ENCODE measurements at regions not wholly inside any gene's neighbourhood (a gene's known extent, or its start where the extent isn't known, plus 50 kb on each side); places are given as distances from the start of the nearest gene placed in this dataset.

- DNase-seq (ENCODE audit: low read depth) = no peak
These were observed 180.1 kb downstream of the MACROH2A1 start for GRCh38 chr5:135218790-135219568.

DNA sequence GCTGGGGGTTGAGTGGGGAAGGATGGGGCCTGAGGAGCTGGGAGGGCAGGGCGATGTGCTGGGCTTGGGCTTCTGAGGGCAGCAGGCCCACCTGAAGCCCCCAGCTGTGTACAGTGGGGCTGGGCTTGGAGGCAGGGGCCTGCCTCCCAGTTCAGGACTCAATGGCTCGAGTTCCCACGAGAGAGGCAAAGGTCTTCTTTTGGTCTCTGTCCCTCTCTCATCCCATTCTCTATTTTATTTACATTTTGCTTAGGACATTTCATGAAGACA, 180.6 kb downstream of the MACROH2A1 start:
- no peak for DNase-seq (ENCODE audit: low read depth)

DNA sequence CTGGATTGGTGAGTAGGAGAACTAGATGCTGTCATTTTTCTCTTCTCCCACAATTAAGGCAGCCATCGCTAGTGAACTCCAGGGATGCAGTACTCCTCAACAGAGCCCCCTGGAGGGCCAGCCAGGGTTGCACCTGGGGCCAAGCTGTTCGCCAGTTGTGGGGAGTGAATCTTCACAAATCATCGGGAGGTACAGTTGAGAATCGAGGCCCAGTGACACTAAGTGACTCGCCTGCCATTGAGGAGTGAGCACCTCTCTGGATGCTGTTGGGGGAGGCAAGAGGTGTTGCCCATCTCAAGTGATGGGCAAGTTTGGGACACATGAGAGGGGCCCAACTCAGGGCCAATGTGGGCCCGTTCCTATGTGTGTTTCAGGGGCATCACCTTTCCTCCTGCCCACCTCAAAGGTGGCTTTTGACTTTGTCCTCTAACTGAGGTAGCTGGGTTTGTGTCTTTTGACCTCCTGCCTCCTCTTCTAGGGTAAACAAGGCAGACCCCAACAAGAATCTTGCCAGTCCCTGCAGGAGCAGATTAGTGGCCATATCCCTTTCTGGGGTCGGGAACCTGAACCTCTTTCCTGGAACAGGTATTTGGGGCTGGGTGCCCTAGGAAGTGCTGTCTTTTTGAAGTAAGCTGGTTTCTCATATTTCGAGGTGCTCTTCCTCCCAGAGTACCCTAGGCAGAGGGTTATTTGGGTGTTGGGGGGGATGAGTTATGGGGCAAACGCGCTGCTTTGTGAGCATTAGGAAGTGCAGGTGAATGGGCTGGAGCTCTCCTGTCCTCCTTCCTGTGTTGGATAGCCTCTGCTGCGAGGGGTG, 181.2 kb downstream of the MACROH2A1 start:
- no peak for DNase-seq (ENCODE audit: low read depth)

GRCh38 chr5:135216471-135217343, 182.3 kb downstream of the MACROH2A1 start:
- no peak for DNase-seq (ENCODE audit: low read depth)

DNA sequence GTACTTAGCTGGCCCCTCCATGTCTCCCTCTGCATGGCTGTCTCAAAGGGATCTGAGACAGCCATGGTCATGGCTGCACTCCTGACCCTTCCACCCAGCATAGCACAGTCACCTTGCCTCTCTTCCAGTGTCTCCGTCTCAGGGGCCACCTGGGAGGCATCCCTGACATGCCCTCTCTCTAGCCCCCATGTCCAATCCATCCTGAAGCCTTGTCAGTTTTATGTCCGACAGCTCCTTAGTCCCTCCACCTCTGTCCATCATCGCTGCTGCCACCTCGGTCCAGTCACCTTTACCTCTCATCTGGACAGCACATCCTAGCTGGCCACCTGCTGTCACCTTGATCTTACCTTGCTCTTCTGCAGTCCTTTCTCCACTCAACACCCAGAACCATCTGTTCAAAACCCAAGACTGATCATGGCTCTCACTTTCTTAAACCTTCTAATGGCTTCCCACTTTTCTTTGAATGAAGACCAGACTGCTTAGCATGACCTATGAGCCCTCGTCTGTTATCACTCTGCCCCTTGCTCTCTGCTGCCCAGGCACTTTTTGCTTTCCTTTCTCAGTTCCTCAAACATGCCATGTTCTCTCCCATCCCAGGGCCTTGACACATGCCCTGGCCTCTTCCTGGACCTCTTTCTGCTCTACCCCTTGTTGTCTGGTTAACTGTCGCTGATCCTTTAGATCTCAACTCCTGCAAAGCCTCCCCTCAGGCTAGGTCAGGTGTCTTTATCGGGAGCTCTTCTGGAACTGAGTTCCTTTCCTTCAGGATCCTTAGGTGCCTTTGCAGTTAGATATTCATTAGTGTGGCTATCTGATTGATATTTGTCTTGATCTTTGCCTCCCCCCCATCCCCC, 181.8 kb upstream of the PITX1 start:
- DNase-seq (ENCODE audit: low read depth) = no peak

DNA sequence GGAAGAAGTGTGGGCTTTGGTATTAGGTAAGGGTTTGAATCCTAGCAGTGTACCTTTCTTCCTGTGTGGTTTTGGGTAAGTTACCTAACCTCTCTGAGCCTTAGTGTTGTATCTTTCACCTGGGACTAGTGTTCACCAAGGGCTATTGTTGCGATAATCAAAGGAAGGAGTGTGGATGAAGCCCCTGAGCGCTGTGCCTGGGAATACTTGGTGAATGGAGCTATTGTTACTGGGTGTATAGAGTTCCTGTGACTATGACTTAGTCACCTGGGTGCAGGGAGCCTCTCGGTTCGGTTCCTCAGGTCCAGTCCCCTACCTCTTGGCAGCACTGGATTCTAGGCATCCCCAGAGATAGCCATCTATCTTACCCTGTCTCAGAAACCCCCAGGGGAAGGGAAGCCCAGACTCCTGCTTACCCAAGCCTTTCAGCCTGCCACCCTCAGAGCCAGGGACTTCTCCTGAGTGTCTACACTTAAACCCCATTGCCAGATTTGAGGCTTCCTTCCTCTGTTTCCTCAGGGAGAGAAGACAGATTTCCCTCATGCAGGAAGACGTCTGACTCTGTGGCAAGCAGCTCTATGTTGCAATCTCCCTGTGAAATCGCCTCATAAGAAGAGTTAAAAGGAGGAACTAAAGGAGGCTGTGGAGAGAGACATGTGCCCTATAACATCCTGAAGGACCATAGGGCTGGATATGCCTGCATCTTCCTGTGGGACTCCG, 181.0 kb upstream of the PITX1 start:
- DNase-seq (ENCODE audit: low read depth) = no peak

DNA sequence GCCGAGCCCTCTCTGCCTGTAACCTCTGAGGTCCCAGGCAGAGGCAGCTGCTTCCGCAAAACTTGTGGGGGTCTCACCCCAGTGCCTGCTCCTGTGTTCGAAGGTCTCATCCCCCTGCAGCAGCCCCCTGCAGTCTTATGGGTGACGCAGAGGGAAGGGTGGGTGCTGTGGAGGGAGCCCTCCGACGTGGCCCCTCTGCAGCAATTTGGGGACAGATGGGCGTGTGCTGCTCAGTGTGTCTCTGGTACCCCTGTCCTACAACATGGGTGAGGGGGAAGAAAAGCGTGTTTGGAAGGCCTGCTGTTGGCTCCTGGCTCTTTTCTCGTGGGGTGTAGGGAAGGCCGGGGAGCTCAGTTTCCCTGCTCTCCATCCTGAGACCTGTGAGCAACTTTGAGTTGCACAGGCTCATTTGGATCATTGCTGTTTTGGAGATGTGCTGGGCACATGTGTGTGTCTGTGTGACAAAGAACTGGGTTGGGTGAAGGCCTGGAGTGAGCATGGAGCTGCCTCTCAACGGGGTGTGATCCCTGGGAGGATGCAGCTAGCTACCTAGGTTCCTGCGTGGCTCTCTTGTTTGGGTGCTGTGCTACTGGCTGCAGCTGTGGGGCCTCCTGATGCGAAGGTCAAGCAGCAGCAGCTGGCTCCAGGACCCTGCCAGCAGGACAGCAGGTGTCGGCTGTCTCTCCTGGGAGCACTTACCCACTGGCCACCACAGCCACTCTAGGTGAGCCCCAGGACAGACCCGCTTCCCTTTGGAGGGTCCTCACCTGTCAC, 179.6 kb upstream of the PITX1 start:
- no peak for DNase-seq (ENCODE audit: low read depth)

DNA sequence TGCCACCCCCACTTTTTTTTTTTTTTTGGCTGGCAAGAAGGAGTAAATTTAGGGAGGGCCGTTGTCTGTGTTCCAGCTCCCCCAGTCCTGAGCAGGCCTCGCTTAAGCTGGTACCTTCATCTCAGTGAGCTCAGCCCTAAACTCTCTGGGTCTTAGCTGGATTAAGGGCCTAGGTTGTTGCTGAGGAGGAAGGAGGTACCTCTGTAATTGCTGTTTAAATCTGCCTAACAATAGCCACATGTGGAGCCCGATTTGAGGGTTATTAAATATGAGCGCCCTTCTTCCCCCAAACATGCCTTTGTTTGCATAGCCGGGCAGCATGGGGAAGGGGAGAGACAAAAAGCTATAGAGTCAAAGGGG, 179.0 kb upstream of the PITX1 start:
- DNase-seq (ENCODE audit: low read depth) = no peak

DNA sequence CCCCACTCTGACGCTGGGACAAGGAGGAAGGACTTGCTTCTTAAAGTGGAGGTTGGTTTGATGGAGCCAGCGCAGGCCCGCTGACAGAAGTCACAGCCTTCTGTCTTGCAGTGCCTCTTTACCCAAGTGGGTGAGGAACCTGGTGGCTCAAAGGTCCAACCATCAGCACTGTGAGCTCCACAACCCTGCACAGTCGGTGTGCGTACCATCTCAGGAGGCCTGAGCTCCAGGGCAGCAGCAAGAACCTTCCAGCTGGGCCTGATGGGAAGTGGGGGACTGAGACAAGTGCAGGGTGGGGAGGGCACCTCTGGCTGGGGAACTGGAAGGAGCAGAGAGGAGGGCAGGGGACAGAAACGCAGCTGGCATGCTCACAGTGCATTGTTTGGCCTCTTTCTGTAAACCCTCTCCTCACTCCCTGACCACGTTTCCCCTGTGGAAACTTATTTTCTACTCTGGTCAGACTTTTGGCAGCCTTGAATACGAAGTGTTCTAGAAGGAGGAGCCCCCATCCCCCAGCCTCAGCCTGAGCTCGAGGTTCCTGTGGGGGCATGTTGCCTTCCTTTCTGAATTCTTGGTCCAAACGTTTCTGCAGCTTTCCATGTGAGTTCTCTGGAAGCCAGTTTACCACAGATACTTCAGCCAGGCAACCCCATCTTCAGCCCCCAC, 178.5 kb upstream of the PITX1 start:
- no peak for DNase-seq (ENCODE audit: low read depth)

DNA sequence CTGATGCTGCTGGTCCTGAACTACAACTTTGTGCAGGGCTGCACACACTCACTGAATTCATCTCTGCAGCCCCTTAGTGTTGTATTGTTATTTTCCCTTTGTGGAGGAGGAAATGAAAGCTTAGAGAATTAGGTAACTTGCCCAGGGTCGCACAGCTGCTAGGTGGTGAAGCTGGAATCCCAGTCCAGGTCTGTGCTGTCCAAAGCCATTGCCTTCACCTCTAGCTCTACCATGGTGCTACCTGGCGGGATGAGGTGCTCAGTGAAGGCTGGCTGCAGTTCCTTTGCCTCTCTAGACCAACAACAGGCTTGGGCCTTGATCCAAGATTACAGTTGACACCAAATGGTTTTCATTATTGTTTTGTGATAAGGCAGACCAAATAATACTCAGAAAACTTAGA, 177.8 kb upstream of the PITX1 start:
- no peak for DNase-seq (ENCODE audit: low read depth)

DNA sequence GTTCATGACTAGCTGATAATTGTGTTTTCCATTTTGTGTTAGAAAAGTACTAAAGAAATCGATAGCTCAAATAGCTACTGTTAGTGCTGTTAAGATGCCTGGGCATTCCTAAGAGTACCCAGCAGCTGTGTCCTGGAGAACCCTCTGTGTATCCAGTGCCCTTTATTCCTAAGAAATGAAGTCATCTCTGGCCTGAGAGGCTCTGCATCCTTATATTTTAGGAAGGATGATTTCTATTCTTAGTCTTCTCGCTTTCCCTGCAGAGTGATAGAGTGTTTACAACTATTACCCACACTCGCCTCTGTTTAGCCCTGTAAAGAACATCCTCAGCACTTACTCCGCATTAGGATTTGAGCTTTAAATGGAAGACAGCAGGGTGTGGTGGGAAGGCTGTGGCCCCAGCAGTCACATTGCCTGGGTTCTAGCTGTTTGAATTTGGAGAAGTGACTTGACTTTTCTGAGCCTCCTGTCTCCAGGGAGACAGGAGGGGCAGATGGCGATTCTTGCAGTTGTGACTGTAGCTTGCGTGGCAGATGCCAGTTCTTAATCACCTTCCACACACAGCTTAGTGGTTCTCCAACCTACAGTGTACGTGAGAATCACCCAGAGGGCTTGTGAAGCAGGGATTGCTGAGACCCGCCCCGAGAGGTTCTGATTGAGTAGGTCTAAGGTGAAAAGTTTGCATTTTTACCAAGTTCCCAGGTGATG, 177.2 kb upstream of the PITX1 start:
- no peak for DNase-seq (ENCODE audit: low read depth)

- DNase-seq (ENCODE audit: low read depth) = no peak
These were observed 176.4 kb upstream of the PITX1 start for GRCh38 chr5:135210286-135211055.

- DNase-seq (ENCODE audit: low read depth) = no peak
These were observed 175.1 kb upstream of the PITX1 start for GRCh38 chr5:135208903-135209721.

DNA sequence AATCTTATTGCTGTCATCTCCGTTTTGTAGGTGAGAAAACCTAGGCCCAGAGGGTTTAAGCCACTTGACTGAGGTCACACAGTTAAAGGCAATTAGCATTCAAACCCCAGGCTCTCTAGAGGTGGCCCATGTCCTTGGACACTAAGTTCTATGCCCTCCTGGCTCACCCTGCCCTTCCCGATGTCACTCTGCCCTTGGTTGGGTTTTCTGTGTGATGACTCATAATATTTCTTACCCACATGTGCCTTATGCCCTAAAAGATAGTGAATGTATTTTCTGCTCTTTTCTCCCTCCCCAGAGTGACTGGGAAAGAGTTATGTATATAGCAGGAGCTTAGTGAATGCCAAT, 174.5 kb upstream of the PITX1 start:
- no peak for DNase-seq (ENCODE audit: low read depth)

DNA sequence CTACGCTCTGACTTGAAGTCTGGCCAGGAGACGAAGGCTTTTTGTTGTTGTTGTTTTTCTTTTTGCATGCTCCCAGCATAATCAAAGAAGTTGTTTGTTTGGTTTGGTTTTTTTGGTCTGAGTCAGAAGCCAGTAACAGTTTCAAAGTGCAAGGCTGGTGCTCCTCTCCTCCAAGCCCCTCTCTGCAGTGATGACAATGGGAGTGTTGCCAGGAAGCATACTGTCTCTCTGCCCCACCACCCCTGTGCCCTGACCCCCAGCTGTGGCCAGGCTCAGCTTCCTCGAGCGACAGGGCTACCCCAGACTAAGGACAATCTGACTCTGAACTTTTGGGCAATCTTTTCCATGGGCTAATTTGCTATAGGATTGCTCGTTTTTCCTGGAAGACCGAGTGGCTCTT, 173.8 kb upstream of the PITX1 start:
- DNase-seq (ENCODE audit: low read depth) = no peak

- DNase-seq (ENCODE audit: low read depth) = no peak
These were observed 172.8 kb upstream of the PITX1 start for GRCh38 chr5:135206862-135207261.

DNA sequence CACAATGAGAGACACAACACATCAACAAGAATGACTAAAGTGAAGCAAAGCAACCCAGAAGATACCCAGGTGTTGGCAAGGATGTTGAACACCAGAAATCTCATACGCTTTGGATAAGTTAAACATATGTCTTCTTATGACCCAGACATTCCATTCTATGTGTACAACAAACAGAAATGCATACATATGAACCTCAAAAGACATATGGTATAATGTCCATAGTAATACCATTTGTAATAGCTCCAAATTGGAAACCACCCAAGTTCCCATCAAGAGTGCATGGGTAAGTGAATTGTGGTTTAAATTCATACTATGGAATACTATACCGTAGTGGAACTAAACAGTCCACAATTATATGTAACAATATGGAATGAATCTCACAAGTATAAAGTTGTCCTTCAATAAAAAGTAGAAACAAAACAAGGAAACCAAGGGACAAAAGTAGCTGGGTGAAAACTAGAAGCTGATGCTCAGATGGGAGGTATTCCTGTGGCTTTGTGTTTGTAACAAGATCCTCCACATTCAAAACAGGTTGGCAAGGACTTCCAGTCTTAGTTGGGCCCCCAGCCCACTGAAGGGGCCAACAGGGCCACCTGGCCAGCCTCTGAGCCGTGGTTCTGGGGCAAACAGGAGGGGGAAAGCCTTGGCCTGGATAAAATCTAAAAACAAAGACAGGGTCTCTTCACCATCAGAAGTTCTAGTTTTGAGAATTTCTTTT, 171.8 kb upstream of the PITX1 start:
- DNase-seq (ENCODE audit: low read depth) = no peak

Data from stimulated activated CD8-positive, alpha-beta memory T cell treated with anti-CD3 and anti-CD28 coated beads, Interleukin-15, amount 100 ng/mL, for 24 hours (primary cell).